Ishikawa (cell line): ENCODE measurements at regions not wholly inside any gene's neighbourhood (a gene's known extent, or its start where the extent isn't known, plus 50 kb on each side); places are given as distances from the start of the nearest gene placed in this dataset.

Source experiments
- CEBPB ChIP-seq: IDR thresholded peaks from 2 replicates; pipeline ENCODE4 v1.6.1; 2012
- EGR1 ChIP-seq: IDR thresholded peaks from 2 replicates; pipeline ENCODE4 v1.6.1; 2012
- EP300 ChIP-seq: IDR thresholded peaks from 2 replicates; pipeline ENCODE4 v1.6.1; 2012; ENCODE audit warnings: borderline replicate concordance
- MAX ChIP-seq: IDR thresholded peaks from 2 replicates; pipeline ENCODE4 v1.6.1; 2012
- NFIC ChIP-seq: IDR thresholded peaks from 2 replicates; pipeline ENCODE4 v1.6.1; 2012
- RAD21 ChIP-seq: IDR thresholded peaks from 2 replicates; pipeline ENCODE4 v1.6.1; 2012; ENCODE audit warnings: low read depth
- REST ChIP-seq: IDR thresholded peaks from 2 replicates; pipeline ENCODE4 v1.6.1; 2012; ENCODE audit warnings: low read depth, mild to moderate bottlenecking
- TAF1 ChIP-seq: IDR thresholded peaks from 2 replicates; pipeline ENCODE4 v1.6.1; 2012; ENCODE audit warnings: low read depth, mild to moderate bottlenecking
- TCF12 ChIP-seq: IDR thresholded peaks from 2 replicates; pipeline ENCODE4 v1.6.1; 2012; ENCODE audit warnings: low read depth
- TEAD4 ChIP-seq: IDR thresholded peaks from 2 replicates; pipeline ENCODE4 v1.6.1; 2012
- USF1 ChIP-seq: IDR thresholded peaks from 2 replicates; pipeline ENCODE4 v1.6.1; 2012
- YY1 ChIP-seq: IDR thresholded peaks from 2 replicates; pipeline ENCODE4 v1.6.1; 2012; ENCODE audit warnings: low read depth
- ZBTB7A ChIP-seq: IDR thresholded peaks from 2 replicates; pipeline ENCODE4 v1.6.1; 2012; ENCODE audit warnings: low read depth

- TF ChIP-seq MAX (no peak), TCF12 (no peak), EP300 (no peak), YY1 (no peak), USF1 (no peak), TAF1 (no peak), NFIC (no peak), RAD21 (no peak), EGR1 (no peak), ZBTB7A (no peak), CEBPB (no peak), REST (no peak), TEAD4 (no peak)
These were observed 358.7 kb downstream of the RFC3 start for GRCh38 chr13:34176633-34177032.
